ENCODE measurements at regions not wholly inside any gene's neighbourhood (a gene's known extent, or its start where the extent isn't known, plus 50 kb on each side); places are given as distances from the start of the nearest gene placed in this dataset.

GRCh38 chr18:69291755-69292154 lies 108.9 kb upstream of the DOK6 start:
- DNase-seq (ENCODE audit: low spot score) (no peak), ATAC-seq (ENCODE audit: low FRiP score) (no peak)
- TF ChIP-seq CTCF (IDR thresholded peaks at IDR 0.05): no peak

- no peak for TF ChIP-seq CTCF (IDR thresholded peaks at IDR 0.05)
- ATAC-seq (ENCODE audit: low FRiP score) (no peak), DNase-seq (ENCODE audit: low spot score) (no peak)
Observed at GRCh38 chr18:69300185-69300584, 100.5 kb upstream of the DOK6 start.

GRCh38 chr18:69308619-69309018 lies 92.1 kb upstream of the DOK6 start:
- ATAC-seq (ENCODE audit: low FRiP score): no peak

GRCh38 chr18:69326094-69326493 lies 74.6 kb upstream of the DOK6 start:
- ATAC-seq (ENCODE audit: low FRiP score): no peak

More at GRCh38 chr18:69308619-69309018, 92.1 kb upstream of the DOK6 start:
- TF ChIP-seq CTCF (IDR thresholded peaks at IDR 0.05): no peak
- DNase-seq (ENCODE audit: low spot score): no peak

GRCh38 chr18:69328086-69328485 lies 72.6 kb upstream of the DOK6 start:
- ATAC-seq (ENCODE audit: low FRiP score): no peak
- TF ChIP-seq CTCF (IDR thresholded peaks at IDR 0.05): no peak
- no peak for DNase-seq (ENCODE audit: low spot score)

More at GRCh38 chr18:69326094-69326493, 74.6 kb upstream of the DOK6 start:
- no peak for DNase-seq (ENCODE audit: low spot score)
- no peak for TF ChIP-seq CTCF (IDR thresholded peaks at IDR 0.05)

GRCh38 chr18:69330385-69331005 lies 70.2 kb upstream of the DOK6 start:
- DNase-seq (ENCODE audit: low spot score): no peak
- no peak for TF ChIP-seq CTCF (IDR thresholded peaks at IDR 0.05)
- no peak for ATAC-seq (ENCODE audit: low FRiP score)

GRCh38 chr18:69349912-69350597 lies 50.6 kb upstream of the DOK6 start:
- TF ChIP-seq CTCF (IDR thresholded peaks at IDR 0.05): no peak
- ATAC-seq (ENCODE audit: low FRiP score): no peak

More at GRCh38 chr18:69349912-69350597, 50.6 kb upstream of the DOK6 start:
- no peak for DNase-seq (ENCODE audit: low spot score)

Measured in omental fat pad (tissue), 3 donors.